Upper lobe of left lung (tissue), 4 donors: ENCODE measurements at regions not wholly inside any gene's neighbourhood (a gene's known extent, or its start where the extent isn't known, plus 50 kb on each side); places are given as distances from the start of the nearest gene placed in this dataset.

Experiments used
- CTCF ChIP-seq, 6 experiments: fragments of 450-650 bp in 4 of 6; fragments of 200-600 bp in 2 of 6; sonication (generic) in 2 of 6; IDR thresholded peaks; one replicate each; pipeline ENCODE4 v1.5.1; 2016 to 2019; ENCODE audit warnings: antibody characterized with exemption in 6 of 6
- EP300 ChIP-seq, 4 donors: sonication (generic); formaldehyde crosslinking; IDR thresholded peaks; one replicate each; pipeline ENCODE4 v1.5.1; 2017; ENCODE audit warnings: antibody characterized with exemption in 4 of 4, control low read depth in 2 of 4
- POLR2A ChIP-seq, 4 donors: fragments of 450-650 bp; IDR thresholded peaks; one replicate each; pipeline ENCODE4 v1.5.1; 2016 to 2017; ENCODE audit warnings: antibody characterized with exemption in 4 of 4, mild to moderate bottlenecking in 2 of 4
- POLR2AphosphoS5 ChIP-seq, 2 donors: sonication (generic); formaldehyde crosslinking; IDR thresholded peaks; one replicate each; pipeline ENCODE4 v1.5.1; 2017; ENCODE audit warnings: antibody characterized with exemption in 2 of 2

GRCh38 chr7:138208864-138209263, 132.6 kb downstream of the AKR1D1 start:
- TF ChIP-seq CTCF (IDR thresholded peaks at IDR 0.05), result no peak
- TF ChIP-seq POLR2AphosphoS5 (IDR thresholded peaks at IDR 0.05), result no peak
- TF ChIP-seq POLR2A (IDR thresholded peaks at IDR 0.05), result no peak
- no peak for TF ChIP-seq EP300 (IDR thresholded peaks at IDR 0.05)
